HUES6 (cell line): ENCODE measurements at regions not wholly inside any gene's neighbourhood (a gene's known extent, or its start where the extent isn't known, plus 50 kb on each side); places are given as distances from the start of the nearest gene placed in this dataset.

Experiments
- H3K27ac ChIP-seq: 2 replicates; pipeline ENCODE4 v1.7.0; 2013; ENCODE audit warnings: low read depth, mild to moderate bottlenecking, low read length, inconsistent platforms
- H3K27me3 ChIP-seq: 2 replicates; pipeline ENCODE4 v1.6.1; 2013; ENCODE audit warnings: low read length; ENCODE audit not compliant: control insufficient read depth, insufficient read depth
- H3K36me3 ChIP-seq: 2 replicates; pipeline ENCODE4 v1.6.1; 2013; ENCODE audit warnings: low read length; ENCODE audit not compliant: control insufficient read depth, insufficient read depth
- H3K4me1 ChIP-seq: 2 replicates; pipeline ENCODE4 v1.6.1; 2013; ENCODE audit warnings: low read length; ENCODE audit not compliant: control insufficient read depth, insufficient read depth
- H3K4me3 ChIP-seq: 2 replicates; pipeline ENCODE4 v1.5.1; 2013; ENCODE audit warnings: low read depth, low read length
- H3K9ac ChIP-seq: one replicate; pipeline ENCODE4 v1.6.1; 2013; ENCODE audit warnings: mild to moderate bottlenecking, low read length
- H3K9me3 ChIP-seq: 2 replicates; pipeline ENCODE4 v1.6.1; 2013; ENCODE audit warnings: low read depth, low read length; ENCODE audit not compliant: control insufficient read depth, insufficient read depth

DNA sequence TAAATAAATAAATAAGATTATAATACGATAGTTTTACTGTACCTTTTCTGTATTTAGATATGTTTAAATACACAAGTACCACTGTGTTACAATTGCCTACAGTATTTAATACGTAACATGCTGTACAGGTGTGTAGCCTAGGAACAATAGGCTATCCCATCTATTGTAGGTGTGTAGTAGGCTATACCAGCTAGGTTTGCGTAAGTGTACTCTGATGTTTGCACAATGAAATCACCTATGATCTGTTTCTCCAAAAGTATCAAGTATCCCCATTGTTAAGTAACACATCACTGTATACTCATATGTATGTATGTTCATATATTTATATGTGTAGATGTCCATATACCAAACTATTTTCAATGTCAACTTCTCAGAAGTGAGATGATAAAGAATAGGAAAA, 118.2 kb upstream of the RND3 start:
- Histone ChIP-seq H3K4me1 (peaks cover 3% of the 10 kb centered on the region; the same call in 1 of the 2 replicates), H3K4me3 (no peak overlapping the region), H3K27me3 (no peaks in the 10 kb centered on the region), H3K9ac (no peak overlapping the region), H3K9me3 (no peaks in the 10 kb centered on the region), H3K36me3 (no peaks in the 10 kb centered on the region), H3K27ac (no peak overlapping the region)

DNA sequence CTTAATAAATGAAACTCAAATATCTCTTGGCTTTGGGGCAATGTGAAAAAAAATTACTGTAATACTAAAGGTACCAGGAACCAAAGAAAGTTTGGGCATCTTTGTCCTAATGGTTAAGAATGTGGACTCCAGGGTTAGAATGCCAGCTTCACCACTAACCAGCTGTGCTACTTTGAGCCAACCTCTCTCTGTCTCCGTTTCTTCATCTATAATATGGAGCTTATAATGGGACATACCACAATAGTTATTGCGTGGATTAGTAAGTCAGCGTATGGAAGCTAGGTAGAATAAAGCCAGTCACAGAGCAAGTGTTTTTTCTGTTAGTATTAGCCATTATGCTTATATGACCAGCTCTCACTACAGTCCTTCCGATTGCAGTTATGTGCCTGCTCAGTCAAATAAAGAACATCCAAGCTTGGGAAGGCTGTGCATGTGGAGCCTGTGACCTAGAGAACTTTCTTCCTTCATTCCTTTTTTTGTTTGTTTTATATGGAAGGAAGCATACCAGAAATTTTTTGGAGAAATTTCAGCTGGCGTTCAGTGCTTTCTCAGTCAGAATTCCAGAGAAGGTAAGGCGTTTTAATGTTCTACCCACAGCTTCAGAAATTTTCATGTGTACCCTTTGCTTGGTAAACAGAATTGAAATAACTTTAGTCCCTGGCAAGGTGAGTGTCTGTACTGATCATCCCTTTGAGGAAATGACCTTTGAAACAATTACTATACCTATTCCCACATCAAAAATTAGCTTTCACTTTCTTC, 114.0 kb upstream of the RND3 start:
- Histone ChIP-seq H3K9ac (no peak overlapping the region), H3K27ac (no peak overlapping the region), H3K9me3 (no peaks in the 10 kb centered on the region), H3K4me3 (no peak overlapping the region), H3K4me1 (no peaks in the 10 kb centered on the region), H3K27me3 (no peaks in the 10 kb centered on the region), H3K36me3 (no peaks in the 10 kb centered on the region)

DNA sequence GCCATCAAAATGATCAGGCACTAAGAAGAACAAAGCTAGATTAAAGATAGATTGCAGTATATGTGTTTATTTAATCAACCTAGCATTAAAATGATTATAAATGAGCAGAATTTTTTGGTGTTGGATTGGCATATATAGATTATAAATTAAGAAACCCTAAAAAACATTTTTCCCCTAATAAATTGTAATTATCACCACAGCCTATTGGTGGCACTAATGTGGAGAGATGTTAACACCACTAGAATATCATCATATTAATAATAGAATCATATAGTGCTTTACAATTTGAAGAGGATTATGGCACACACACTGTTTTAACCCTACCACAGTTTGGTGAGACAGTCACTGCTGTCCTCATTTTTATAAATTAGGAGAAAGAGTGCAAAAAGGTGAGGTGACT, 112.4 kb upstream of the RND3 start:
- no peak overlapping the region for H3K4me3 ChIP-seq
- H3K9me3 ChIP-seq = no peaks in the 10 kb centered on the region
- no peak overlapping the region for H3K27ac ChIP-seq
- H3K9ac ChIP-seq = no peak overlapping the region
- H3K27me3 ChIP-seq = no peaks in the 10 kb centered on the region
- no peaks in the 10 kb centered on the region for H3K36me3 ChIP-seq
- H3K4me1 ChIP-seq = no peaks in the 10 kb centered on the region

DNA sequence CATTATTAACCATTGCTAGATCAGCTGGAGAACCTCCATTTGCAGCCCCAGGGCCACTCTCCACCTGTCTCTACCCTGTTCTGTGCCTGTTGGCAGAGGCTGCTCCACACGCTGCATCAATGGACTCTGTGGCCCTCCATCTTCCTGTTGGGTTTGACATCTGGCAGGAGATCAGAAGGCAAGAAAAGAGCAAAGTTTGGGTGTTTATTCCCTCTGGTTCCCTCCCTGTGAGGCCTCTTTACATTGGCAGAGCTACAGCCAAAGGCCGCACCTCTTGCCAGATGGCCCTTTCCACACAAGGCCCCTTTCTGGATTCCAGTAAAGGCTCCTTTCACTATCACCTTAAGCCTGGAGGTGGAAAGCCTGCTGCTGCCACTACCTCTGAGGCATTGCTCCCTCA, 110.9 kb upstream of the RND3 start:
- H3K9me3 ChIP-seq = no peaks in the 10 kb centered on the region
- H3K27ac ChIP-seq = no peak overlapping the region
- H3K4me1 ChIP-seq = peaks cover 6% of the 10 kb centered on the region; the same call in 1 of the 2 replicates
- H3K36me3 ChIP-seq = no peaks in the 10 kb centered on the region
- no peak overlapping the region for H3K4me3 ChIP-seq
- H3K27me3 ChIP-seq = no peaks in the 10 kb centered on the region
- no peak overlapping the region for H3K9ac ChIP-seq

DNA sequence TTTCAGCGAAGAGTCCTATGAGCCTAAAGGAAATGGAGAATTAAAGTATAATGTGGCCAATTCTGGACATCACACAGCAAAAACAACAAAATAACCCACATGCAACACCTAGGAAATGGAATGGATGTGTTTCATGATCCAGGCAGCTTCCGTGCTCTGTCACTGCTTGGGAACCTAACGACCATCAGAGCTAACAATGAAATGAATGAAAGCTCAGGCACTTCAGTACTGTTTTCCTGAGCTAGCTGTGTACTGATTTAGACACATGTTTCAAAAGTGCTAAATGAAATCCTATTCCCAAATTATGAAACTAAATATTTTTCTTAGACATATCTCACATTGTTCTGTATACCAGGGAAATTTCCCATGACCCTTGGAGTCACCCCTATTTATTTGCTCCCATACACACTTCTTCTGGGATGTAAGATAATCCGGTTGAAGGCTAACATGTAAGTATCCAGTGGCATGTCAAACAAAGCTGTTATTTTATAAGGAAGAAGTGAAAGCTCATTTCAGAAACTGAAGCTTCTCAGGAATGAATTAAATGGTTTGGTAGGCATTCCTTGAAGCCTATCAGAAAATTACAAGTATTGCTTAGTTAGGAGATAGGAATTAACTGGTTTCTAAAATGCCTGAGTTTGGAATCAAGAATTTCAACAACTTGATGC, 108.5 kb upstream of the RND3 start:
- H3K36me3 ChIP-seq = no peaks in the 10 kb centered on the region
- no peaks in the 10 kb centered on the region for H3K9me3 ChIP-seq
- H3K4me3 ChIP-seq = no peak overlapping the region
- no peaks in the 10 kb centered on the region for H3K27me3 ChIP-seq
- H3K4me1 ChIP-seq = peaks cover 6% of the 10 kb centered on the region; the same call in 1 of the 2 replicates
- H3K27ac ChIP-seq = no peak overlapping the region
- no peak overlapping the region for H3K9ac ChIP-seq

DNA sequence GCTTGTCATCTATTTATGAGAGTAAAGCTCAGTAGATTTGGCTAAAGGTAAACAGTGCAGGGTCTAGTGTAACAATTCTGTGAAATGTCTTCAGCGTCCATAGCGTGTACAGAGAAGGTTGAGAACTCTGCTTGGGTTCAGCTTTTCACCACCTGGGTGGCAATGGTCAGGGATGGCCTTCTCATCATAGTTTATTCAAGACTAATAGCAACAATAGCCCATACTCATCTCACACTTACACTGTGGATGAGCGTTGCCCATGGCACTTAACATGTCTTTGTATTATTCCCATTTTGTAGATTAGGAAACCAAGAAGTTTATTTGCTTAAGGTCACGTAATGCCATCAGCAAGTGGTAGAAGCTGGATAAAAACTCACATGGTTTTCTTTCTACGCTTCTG, 106.8 kb upstream of the RND3 start:
- no peaks in the 10 kb centered on the region for H3K27me3 ChIP-seq

DNA sequence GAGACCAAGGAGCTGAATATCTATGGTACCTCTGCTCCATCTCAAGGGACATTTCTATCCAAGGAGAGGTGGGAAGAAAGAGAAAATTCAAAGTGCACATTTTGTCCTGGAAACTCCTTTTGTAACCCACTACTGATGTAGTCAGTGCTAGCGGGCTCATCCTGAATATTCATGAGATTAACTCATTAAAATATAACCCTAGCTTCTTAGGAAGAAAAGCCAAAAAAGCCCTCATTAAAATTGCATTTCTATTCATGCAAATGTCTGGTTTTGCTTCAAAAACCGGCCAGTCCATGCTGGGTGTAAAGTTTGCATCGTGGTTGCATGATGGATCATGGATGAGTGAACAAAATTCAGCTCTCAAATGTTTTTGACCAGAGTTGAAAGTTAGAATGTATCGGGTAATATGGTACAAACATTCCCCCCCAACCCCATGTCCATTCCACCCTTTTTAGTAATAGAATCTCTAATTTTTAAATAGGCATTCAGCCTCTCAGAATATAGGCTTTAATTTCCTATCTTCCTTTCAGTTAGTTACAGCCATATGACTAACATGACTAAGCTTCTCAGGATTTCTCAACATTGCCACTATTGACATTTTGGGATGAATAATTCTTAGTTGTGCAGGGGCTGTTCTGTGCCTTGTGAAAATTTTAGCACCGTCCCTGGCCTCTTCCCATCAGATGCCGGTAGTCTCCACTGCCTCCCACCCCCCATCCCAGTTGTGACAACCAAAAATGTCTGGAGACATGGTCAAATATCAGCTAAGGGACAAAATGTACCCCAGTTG, 104.2 kb upstream of the RND3 start:
- Histone ChIP-seq H3K27me3 (no peaks in the 10 kb centered on the region), H3K27ac (no peak overlapping the region), H3K9me3 (no peaks in the 10 kb centered on the region), H3K9ac (no peak overlapping the region), H3K4me1 (peaks cover 10% of the 10 kb centered on the region), H3K36me3 (no peaks in the 10 kb centered on the region), H3K4me3 (no peak overlapping the region)

More for the DNA sequence above, 106.8 kb upstream of the RND3 start:
- Histone ChIP-seq H3K4me3 (no peak overlapping the region), H3K36me3 (no peaks in the 10 kb centered on the region), H3K27ac (no peak overlapping the region), H3K9me3 (no peaks in the 10 kb centered on the region), H3K9ac (no peak overlapping the region), H3K4me1 (peaks cover 6% of the 10 kb centered on the region; the same call in 1 of the 2 replicates)

DNA sequence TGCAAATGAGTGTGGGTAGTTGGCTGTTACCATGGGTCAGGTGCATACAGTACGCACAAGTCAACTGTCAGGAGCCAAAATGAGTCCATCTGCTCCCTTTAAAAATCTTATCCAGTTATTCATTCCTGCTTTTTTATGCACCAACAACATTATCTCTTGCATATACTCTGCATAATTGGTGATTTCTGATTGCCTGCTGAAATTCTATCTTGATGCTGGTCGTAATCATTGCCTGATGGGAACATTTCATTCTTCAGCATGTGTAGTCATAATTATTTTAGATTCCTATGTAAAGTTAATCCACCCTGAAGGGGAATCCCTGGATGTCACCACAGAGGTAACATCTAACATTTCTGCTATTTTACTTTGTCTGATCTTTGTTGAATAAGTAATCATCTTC, 102.2 kb upstream of the RND3 start:
- H3K27me3 ChIP-seq = no peaks in the 10 kb centered on the region
- H3K36me3 ChIP-seq = no peaks in the 10 kb centered on the region
- H3K9me3 ChIP-seq = no peaks in the 10 kb centered on the region
- no peak overlapping the region for H3K27ac ChIP-seq
- H3K4me3 ChIP-seq = no peak overlapping the region
- H3K4me1 ChIP-seq = peaks cover 10% of the 10 kb centered on the region
- H3K9ac ChIP-seq = no peak overlapping the region

DNA sequence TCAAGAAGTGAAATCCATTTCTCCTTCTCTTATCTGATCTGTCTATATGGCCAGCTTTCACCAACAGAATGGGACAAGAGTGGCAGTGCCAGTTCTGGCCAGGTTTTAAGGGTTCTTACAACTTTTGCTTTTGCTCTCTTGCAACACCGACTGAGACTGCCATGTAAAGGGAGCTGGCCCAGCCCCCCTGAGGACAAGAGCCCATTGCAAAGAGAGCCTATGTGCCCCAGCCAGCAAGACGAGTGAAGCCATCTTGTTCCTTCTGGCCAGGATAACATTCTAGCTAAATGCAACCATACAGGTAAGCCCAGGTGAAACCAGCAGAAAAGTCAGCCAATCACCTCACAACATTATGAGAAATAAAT, 101.0 kb upstream of the RND3 start:
- Histone ChIP-seq H3K27ac (no peak overlapping the region), H3K27me3 (no peaks in the 10 kb centered on the region)

DNA sequence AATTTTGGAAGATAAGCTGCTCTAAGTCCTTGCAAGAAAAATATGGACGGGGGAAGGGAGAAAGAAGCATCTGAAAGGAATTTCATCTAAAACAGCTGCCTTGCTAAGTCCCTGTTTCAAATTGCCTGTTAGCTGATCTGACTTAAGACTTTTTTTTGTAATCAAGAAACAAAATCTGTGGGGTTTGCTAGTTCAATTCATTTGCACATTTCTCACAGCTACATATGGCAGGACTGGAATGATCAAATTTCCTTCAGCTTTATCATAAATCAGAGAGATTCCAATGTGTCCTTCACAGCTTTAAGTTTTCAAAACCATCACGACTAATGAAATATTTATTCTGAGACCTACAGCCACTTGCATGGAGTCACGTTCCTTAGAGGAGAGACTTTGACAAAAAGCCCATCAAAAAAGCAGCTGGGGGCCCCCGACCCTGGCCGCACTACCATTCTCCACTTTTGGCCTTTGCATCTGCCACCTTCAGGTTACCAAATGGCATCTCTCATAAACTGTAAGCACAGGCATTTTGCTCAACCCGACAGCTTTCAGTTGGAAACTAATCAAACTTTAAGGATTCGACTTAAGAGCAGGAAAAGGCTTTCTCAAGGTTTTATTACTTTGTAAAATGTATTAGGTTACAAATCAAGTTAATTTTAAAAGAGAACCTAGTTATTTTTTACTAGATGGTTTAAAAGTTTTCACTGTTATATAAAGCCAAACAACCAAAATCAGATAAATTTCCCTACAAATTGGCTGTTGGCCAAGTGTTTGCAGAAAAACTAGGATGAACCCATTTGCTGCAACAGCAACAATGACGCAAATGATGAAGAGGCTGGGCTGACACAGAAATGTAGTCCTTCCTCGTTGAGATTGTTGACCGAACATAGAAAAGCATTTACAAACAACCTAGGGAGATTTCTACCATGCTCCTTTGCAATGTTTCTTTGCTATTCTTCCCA, 100.4 kb upstream of the RND3 start:
- Histone ChIP-seq H3K9me3 (no peaks in the 10 kb centered on the region), H3K4me1 (peaks cover 4% of the 10 kb centered on the region), H3K36me3 (no peaks in the 10 kb centered on the region), H3K4me3 (no peak overlapping the region), H3K27ac (no peak overlapping the region), H3K9ac (no peak overlapping the region), H3K27me3 (no peaks in the 10 kb centered on the region)

More for the DNA sequence above, 101.0 kb upstream of the RND3 start:
- Histone ChIP-seq H3K4me1 (peaks cover 4% of the 10 kb centered on the region), H3K9ac (no peak overlapping the region), H3K36me3 (no peaks in the 10 kb centered on the region), H3K9me3 (no peaks in the 10 kb centered on the region), H3K4me3 (no peak overlapping the region)
